ENCODE measurements at regions not wholly inside any gene's neighbourhood (a gene's known extent, or its start where the extent isn't known, plus 50 kb on each side); places are given as distances from the start of the nearest gene placed in this dataset.

GRCh38 chr3:159488602-159489001, 500.0 kb upstream of the IL12A start (continued):
- TF ChIP-seq REST (tag by site-specific recombination; IDR thresholded peaks at IDR 0.05), result no peak
- TF ChIP-seq ZNF76 (tag by site-specific recombination; IDR thresholded peaks at IDR 0.05; ENCODE audit: borderline replicate concordance, low read depth), result no peak
- TF ChIP-seq ZNF837 (tag by site-specific recombination; IDR thresholded peaks at IDR 0.05), result no peak
- no peak for TF ChIP-seq ZNF112 (tag by site-specific recombination; IDR thresholded peaks at IDR 0.05)
- TF ChIP-seq ZNF600 (tag by site-specific recombination; IDR thresholded peaks at IDR 0.05), result no peak

GRCh38 chr3:159497361-159497760, 491.3 kb upstream of the IL12A start:
- Histone ChIP-seq H3K36me3 (ENCODE audit: control insufficient read depth in 2 of 2, insufficient read depth in 1 of 2, low read length in 2 of 2) (no peaks in the 10 kb centered on the region), H3K9me3 (ENCODE audit: control insufficient read depth, insufficient read depth, low read depth, low read length) (no peaks in the 10 kb centered on the region), H3K4me1 (ENCODE audit: control insufficient read depth, insufficient read depth, low read length) (no peaks in the 10 kb centered on the region), H3K27ac (ENCODE audit: extremely low read depth, low read depth, low read length) (no peak overlapping the region), H3K4me3 (ENCODE audit: low read depth, low read length) (no peak overlapping the region)
- ChIA-PET POLR2A (no interaction called here), CTCF (interaction anchor here (0.6 to 0.7 kb wide), 2 partner anchors 20 to 37 kb away, joined by 3 read pairs; no protein-coding TSS in a partner anchor)
- TF ChIP-seq ZFP3 (tag by site-specific recombination; IDR thresholded peaks at IDR 0.05; ENCODE audit: low read depth) (no peak), ZNF132 (tag by site-specific recombination; IDR thresholded peaks at IDR 0.05; ENCODE audit: borderline replicate concordance) (no peak), KLF17 (tag by site-specific recombination; IDR thresholded peaks at IDR 0.05) (no peak), ZNF18 (tag by site-specific recombination; IDR thresholded peaks at IDR 0.05) (no peak), ZNF223 (tag by site-specific recombination; IDR thresholded peaks at IDR 0.05) (no peak), ZBTB21 (tag by site-specific recombination; IDR thresholded peaks at IDR 0.05) (no peak), ZNF654 (tag by site-specific recombination; IDR thresholded peaks at IDR 0.05; ENCODE audit: low read depth) (no peak), ZSCAN5A (tag by site-specific recombination; IDR thresholded peaks at IDR 0.05) (no peak), ZNF521 (tag by site-specific recombination; IDR thresholded peaks at IDR 0.05) (no peak), PRDM10 (tag by site-specific recombination; IDR thresholded peaks at IDR 0.05) (no peak), REPIN1 (tag by site-specific recombination; IDR thresholded peaks at IDR 0.05; ENCODE audit: low read depth) (no peak)

Measured in HEK293 (cell line).